ENCODE measurements at regions not wholly inside any gene's neighbourhood (a gene's known extent, or its start where the extent isn't known, plus 50 kb on each side); places are given as distances from the start of the nearest gene placed in this dataset.

GRCh38 chr3:117486719-117487716 lies 777.4 kb downstream of the TUSC7 start:
- Histone ChIP-seq H3K36me3 (ENCODE audit: control insufficient read depth in 2 of 4, insufficient read depth in 4 of 4, low read length in 3 of 4) (no peaks in the 10 kb centered on the region), H3K4ac (replicated peaks; ENCODE audit: insufficient read length, low read depth, low read length) (no peak overlapping the region), H2BK15ac (ENCODE audit: low read length) (no peak overlapping the region), H3K18ac (ENCODE audit: extremely low read depth, low read length) (no peak overlapping the region), H4K91ac (replicated peaks; ENCODE audit: insufficient read length, low read length) (no peak overlapping the region), H2BK120ac (replicated peaks; ENCODE audit: low read depth, low read length) (no peak overlapping the region), H3K4me3 (ENCODE audit: extremely low read depth in 1 of 4, insufficient read depth in 2 of 4, low read depth in 3 of 4, low read length in 4 of 4) (no peak overlapping the region), H4K8ac (ENCODE audit: extremely low read depth, insufficient read depth, low read length) (no peak overlapping the region), H3K23ac (ENCODE audit: insufficient read length) (no peak overlapping the region), H3K56ac (replicated peaks; ENCODE audit: insufficient read length, low read depth, low read length) (no peak overlapping the region), H4K20me1 (replicated peaks in 1 of 2; ENCODE audit: control insufficient read depth in 1 of 2, insufficient read depth in 2 of 2, low read length in 2 of 2) (no peaks in the 10 kb centered on the region), H3K9me3 (ENCODE audit: insufficient read depth in 2 of 2, low read depth in 1 of 2, low read length in 1 of 2) (no peaks in the 10 kb centered on the region), H3K27ac (ENCODE audit: low read depth, low read length) (no peak overlapping the region), H3K14ac (ENCODE audit: insufficient read length) (no peak overlapping the region), H2BK5ac (ENCODE audit: low read depth, low read length) (no peak overlapping the region), H2AK5ac (ENCODE audit: low read depth, low read length) (no peak overlapping the region), H3K79me1 (ENCODE audit: low read depth, low read length) (no peaks in the 10 kb centered on the region), H2BK20ac (ENCODE audit: low read length) (no peak overlapping the region), H3K9ac (replicated peaks in 1 of 4; ENCODE audit: extremely low read depth in 1 of 4, low read depth in 3 of 4, low read length in 3 of 4) (no peak overlapping the region), H3K23me2 (ENCODE audit: low read depth, low read length) (no peaks in the 10 kb centered on the region), H3K79me2 (ENCODE audit: control insufficient read depth in 1 of 2, insufficient read depth in 2 of 2, low read length in 2 of 2) (no peaks in the 10 kb centered on the region), H3K27me3 (replicated peaks in 1 of 4; ENCODE audit: control insufficient read depth in 3 of 4, extremely low read depth in 1 of 4, insufficient read depth in 3 of 4, low read length in 3 of 4) (no peaks in the 10 kb centered on the region), H3K4me1 (replicated peaks in 1 of 4; ENCODE audit: control insufficient read depth in 3 of 4, insufficient read depth in 4 of 4, low read length in 3 of 4) (no peaks in the 10 kb centered on the region), H4K5ac (ENCODE audit: insufficient read length, low read depth, low read length) (no peak overlapping the region), H3K4me2 (ENCODE audit: insufficient read depth in 1 of 2, low read depth in 2 of 2, low read length in 2 of 2) (no peak overlapping the region), H2BK12ac (ENCODE audit: low read depth, low read length) (no peak overlapping the region), H2AFZ (ENCODE audit: low read length) (peak overlapping the region; percentile 9; the same call in 1 of the 2 replicates)
- POLR2A ChIA-PET (ENCODE audit: partially characterized antibody), result no interaction called here
- FAIRE-seq, result no peak
- CTCF ChIA-PET (ENCODE audit: partially characterized antibody), result no interaction called here
- 80% methylated on average over 5 of the region's 5 CpGs; no CpG with 5 or more reads in 1 of the 2 experiments for WGBS, 2 experiments (ENCODE audit: extremely low coverage in 1 of 2, insufficient coverage in 1 of 2, insufficient read length in 1 of 2, insufficient replicate concordance in 2 of 2, low coverage in 1 of 2, low lambda C conversion rate in 2 of 2, missing lambda C conversion rate in 1 of 2)
- no peak for DNase-seq (ENCODE audit: low read depth in 1 of 2, low spot score in 2 of 2)
- TF ChIP-seq CBX5 (IDR thresholded peaks at IDR 0.05; ENCODE audit: low read depth, low read length) (no peak), RXRA (IDR thresholded peaks at IDR 0.05; ENCODE audit: insufficient read depth, low read depth, low read length) (no peak), CTBP2 (IDR thresholded peaks at IDR 0.05; ENCODE audit: borderline replicate concordance, insufficient read depth, insufficient read length, low read length) (no peak), KDM1A (IDR thresholded peaks at IDR 0.05; ENCODE audit: borderline replicate concordance, low read length) (no peak), TBP (IDR thresholded peaks at IDR 0.05; ENCODE audit: low read depth, low read length) (no peak), GABPA (IDR thresholded peaks at IDR 0.05; ENCODE audit: borderline replicate concordance, insufficient read depth, low read length) (no peak), CBX8 (IDR thresholded peaks at IDR 0.05; ENCODE audit: borderline replicate concordance, low read depth, low read length) (no peak), CHD2 (IDR thresholded peaks at IDR 0.05; ENCODE audit: low read length) (no peak), EP300 (IDR thresholded peaks at IDR 0.05; ENCODE audit: borderline replicate concordance in 1 of 2, low read depth in 2 of 2, low read length in 2 of 2) (no peak), BCL11A (IDR thresholded peaks at IDR 0.05; ENCODE audit: low read depth in 2 of 2, low read length in 2 of 2) (no peak), CEBPB (IDR thresholded peaks at IDR 0.05; ENCODE audit: low read depth, low read length) (no peak), EZH2 (IDR thresholded peaks at IDR 0.05; ENCODE audit: low read depth, low read length, severe bottlenecking) (no peak), BACH1 (IDR thresholded peaks at IDR 0.05; ENCODE audit: low read length) (no peak)
